Cardiac muscle cell (in vitro differentiated cells and primary cell): ENCODE measurements at regions not wholly inside any gene's neighbourhood (a gene's known extent, or its start where the extent isn't known, plus 50 kb on each side); places are given as distances from the start of the nearest gene placed in this dataset.

Source experiments
- DNase-seq, 2 donors: peaks; one replicate each; pipeline versions ENCODE4 v3.0.0 to v3.0.0-alpha.2; 2010 to 2017; ENCODE audit warnings: low read depth in 1 of 2, low spot score in 1 of 2
- H3K27ac ChIP-seq: fragments of 200-600 bp; sonication (generic); 2 replicates; pipeline ENCODE4 v1.5.1; 2016
- H3K27me3 ChIP-seq: fragments of 200-600 bp; sonication (generic); 2 replicates; pipeline ENCODE4 v1.6.0; 2016; ENCODE audit warnings: control low read depth
- H3K36me3 ChIP-seq: fragments of 200-600 bp; sonication (generic); 2 replicates; pipeline ENCODE4 v1.5.1; 2016; ENCODE audit warnings: control low read depth
- H3K4me1 ChIP-seq: fragments of 200-600 bp; sonication (generic); 2 replicates; pipeline ENCODE4 v1.8.1; 2017; ENCODE audit warnings: low read depth, mild to moderate bottlenecking, mixed run types
- H3K4me3 ChIP-seq: fragments of 200-600 bp; sonication (generic); 2 replicates; pipeline ENCODE4 v1.5.1; 2016; ENCODE audit warnings: mild to moderate bottlenecking
- H3K9me3 ChIP-seq: fragments of 200-600 bp; sonication (generic); 2 replicates; pipeline ENCODE4 v1.5.1; 2017; ENCODE audit warnings: low read depth, mild to moderate bottlenecking, control low read depth
- TF ChIP-seq, protein P1 (sequence below): IDR thresholded peaks from 2 replicates; pipeline ENCODE4 v1.5.1; 2012; ENCODE audit warnings: low read depth, mild to moderate bottlenecking, low read length

- H3K9me3 ChIP-seq: no peaks in the 10 kb centered on the region
- no peak overlapping the region for H3K4me3 ChIP-seq
- no peaks in the 10 kb centered on the region for H3K36me3 ChIP-seq
- no peak overlapping the region for H3K27ac ChIP-seq
- TF ChIP-seq, protein P1, sequence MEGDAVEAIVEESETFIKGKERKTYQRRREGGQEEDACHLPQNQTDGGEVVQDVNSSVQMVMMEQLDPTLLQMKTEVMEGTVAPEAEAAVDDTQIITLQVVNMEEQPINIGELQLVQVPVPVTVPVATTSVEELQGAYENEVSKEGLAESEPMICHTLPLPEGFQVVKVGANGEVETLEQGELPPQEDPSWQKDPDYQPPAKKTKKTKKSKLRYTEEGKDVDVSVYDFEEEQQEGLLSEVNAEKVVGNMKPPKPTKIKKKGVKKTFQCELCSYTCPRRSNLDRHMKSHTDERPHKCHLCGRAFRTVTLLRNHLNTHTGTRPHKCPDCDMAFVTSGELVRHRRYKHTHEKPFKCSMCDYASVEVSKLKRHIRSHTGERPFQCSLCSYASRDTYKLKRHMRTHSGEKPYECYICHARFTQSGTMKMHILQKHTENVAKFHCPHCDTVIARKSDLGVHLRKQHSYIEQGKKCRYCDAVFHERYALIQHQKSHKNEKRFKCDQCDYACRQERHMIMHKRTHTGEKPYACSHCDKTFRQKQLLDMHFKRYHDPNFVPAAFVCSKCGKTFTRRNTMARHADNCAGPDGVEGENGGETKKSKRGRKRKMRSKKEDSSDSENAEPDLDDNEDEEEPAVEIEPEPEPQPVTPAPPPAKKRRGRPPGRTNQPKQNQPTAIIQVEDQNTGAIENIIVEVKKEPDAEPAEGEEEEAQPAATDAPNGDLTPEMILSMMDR: no peak
- H3K4me1 ChIP-seq: no peaks in the 10 kb centered on the region
- peaks cover 28% of the 10 kb centered on the region for H3K27me3 ChIP-seq
- no peak for DNase-seq
These were observed 164.3 kb downstream of the SETD4 start for GRCh38 chr21:35896060-35896459.

DNA sequence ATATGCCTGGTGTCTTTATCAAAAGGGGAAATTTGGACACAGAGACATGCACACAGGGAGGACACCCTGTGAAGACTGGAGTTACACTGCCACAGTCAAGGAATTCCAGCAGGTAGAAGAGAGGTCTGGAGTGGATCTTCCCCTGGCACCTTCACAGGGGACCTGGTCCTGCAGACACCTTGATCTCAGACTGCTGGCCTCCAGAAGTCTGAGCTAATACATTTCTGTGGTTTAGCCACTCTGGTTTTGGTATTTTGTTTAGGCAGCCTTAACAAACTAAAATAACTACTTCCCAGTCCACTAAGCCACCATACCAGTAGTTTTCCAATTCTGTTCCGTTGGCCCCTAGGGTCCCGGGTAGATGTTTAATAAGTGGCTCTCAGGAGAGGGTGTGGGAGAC lies 164.7 kb downstream of the SETD4 start:
- no peak for DNase-seq
- H3K27me3 ChIP-seq: peaks cover 27% of the 10 kb centered on the region
- no peak overlapping the region for H3K27ac ChIP-seq
- TF ChIP-seq, protein P1: no peak
- no peaks in the 10 kb centered on the region for H3K36me3 ChIP-seq
- no peak overlapping the region for H3K4me3 ChIP-seq
- no peaks in the 10 kb centered on the region for H3K9me3 ChIP-seq
- H3K4me1 ChIP-seq: no peaks in the 10 kb centered on the region

DNA sequence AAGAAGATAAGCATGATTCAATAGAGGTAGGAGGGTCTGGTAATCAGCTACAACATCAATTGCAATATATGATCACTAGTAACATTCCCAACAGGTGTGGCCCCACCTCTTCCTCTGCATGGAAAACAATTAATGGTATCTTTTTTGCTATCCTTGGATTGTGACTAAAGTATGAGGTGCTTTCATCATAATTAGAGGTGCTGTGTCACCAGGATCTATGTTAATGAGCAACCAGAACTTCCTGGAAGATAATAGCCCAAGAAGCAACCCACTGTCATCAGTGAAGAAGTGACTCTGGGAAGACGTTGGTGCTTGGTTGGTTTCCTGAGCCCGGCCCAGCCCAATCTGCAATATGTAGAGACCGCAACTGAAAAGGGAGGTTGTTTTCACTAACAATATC lies 167.2 kb downstream of the SETD4 start:
- no peaks in the 10 kb centered on the region for H3K36me3 ChIP-seq
- H3K4me3 ChIP-seq: no peak overlapping the region
- peaks cover 19% of the 10 kb centered on the region for H3K27me3 ChIP-seq
- no peaks in the 10 kb centered on the region for H3K4me1 ChIP-seq
- no peak for DNase-seq
- TF ChIP-seq, protein P1: no peak
- H3K27ac ChIP-seq: no peak overlapping the region
- no peaks in the 10 kb centered on the region for H3K9me3 ChIP-seq

DNA sequence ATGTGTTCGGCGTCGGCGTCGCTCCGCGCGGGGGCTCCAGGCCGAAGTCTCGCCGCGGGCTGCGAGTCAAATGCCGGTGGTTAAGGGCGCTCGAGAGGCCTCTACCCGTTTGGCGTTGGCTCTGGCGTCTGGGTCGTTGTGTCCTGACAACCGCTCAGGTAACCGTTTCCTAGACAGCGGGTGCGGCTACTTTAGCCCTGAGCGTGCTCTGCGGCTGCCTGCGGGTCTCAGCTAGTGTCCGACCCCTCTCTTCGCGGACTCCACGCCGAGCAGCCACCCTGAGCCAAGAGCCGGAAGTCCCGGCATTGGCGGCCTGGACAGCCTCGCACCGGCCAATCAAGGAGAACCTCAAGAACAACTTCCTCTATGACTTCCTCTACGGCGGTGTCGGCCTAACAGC lies 173.4 kb downstream of the SETD4 start:
- peaks cover 21% of the 10 kb centered on the region for H3K27me3 ChIP-seq
- H3K36me3 ChIP-seq: no peaks in the 10 kb centered on the region
- H3K4me3 ChIP-seq: no peak overlapping the region
- no peak for DNase-seq
- H3K27ac ChIP-seq: no peak overlapping the region
- H3K4me1 ChIP-seq: no peaks in the 10 kb centered on the region
- no peaks in the 10 kb centered on the region for H3K9me3 ChIP-seq
- TF ChIP-seq, protein P1: no peak

DNA sequence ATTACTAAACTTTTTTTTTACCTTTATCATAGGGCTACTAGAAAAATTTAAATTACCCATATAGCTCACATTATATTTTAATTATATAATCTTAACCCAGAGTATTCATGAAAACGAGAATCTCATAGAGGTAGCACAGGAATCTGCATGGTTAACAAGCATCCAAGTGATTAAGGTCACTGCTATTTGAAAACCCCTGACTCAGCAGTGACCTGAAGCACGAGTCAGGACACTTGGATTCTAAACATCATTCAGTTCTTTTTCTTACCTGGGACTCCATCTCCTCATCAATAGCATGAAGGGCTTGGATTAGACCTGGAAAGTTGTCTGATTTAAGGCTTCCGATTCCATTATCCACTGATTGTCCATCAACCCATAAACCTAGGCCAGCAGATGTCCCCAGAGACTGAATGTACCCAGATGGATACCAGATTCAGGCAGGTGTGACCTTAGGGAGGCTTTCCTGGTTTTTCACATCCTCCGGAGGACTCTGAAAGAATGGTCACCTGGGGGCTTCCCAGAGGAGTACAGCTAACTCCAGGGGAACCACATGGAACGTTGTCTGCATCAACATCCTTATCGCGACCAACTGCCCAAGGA lies 174.3 kb downstream of the SETD4 start:
- Histone ChIP-seq H3K4me1 (no peaks in the 10 kb centered on the region), H3K36me3 (no peaks in the 10 kb centered on the region), H3K4me3 (no peak overlapping the region), H3K27me3 (peaks cover 30% of the 10 kb centered on the region), H3K27ac (no peak overlapping the region), H3K9me3 (no peaks in the 10 kb centered on the region)
- TF ChIP-seq, protein P1: no peak
- no peak for DNase-seq
